GM12878 (cell line): ENCODE measurements at regions not wholly inside any gene's neighbourhood (a gene's known extent, or its start where the extent isn't known, plus 50 kb on each side); places are given as distances from the start of the nearest gene placed in this dataset.

ENCODE experiments used
- ATAC-seq: fragments of 200-7000 bp; cut with Tn5 transposase; 3 replicates; pipeline ENCODE4 v1.9.1; 2020; ENCODE audit warnings: mild to moderate bottlenecking, moderate library complexity
- BruUV-seq: library from RNA; stranded (reverse); fragments of 400-500 nt; replicated peaks from 2 replicates; lab custom pipeline; 2021; lab: Mats Ljungman, UMichigan
- CTCF ChIA-PET: fragments of 300-600 bp; sonication (Branson Sonifier 250); formaldehyde crosslinking; extraction: SDS; loops from one replicate; lab custom pipeline; 2021; ENCODE audit warnings: inconsistent platforms; lab: Yijun Ruan, JAX
- POLR2A ChIA-PET: fragments of 350-600 bp; formaldehyde crosslinking; extraction: SDS; loops from one replicate; lab custom pipeline; 2021; ENCODE audit warnings: inconsistent platforms; lab: Charles Lee
- RAD21 ChIA-PET: fragments of 300-600 bp; sonication (Branson Sonifier 250); formaldehyde crosslinking; loops from one replicate; lab custom pipeline; 2023; ENCODE audit warnings: antibody characterized with exemption; ENCODE audit not compliant: unreplicated experiment; lab: Charles Lee
- SMC1A ChIA-PET: fragments of 300-600 bp; sonication (Branson Sonifier 250); formaldehyde crosslinking; loops from one replicate; lab custom pipeline; 2023; ENCODE audit not compliant: unreplicated experiment, uncharacterized antibody; lab: Charles Lee
- DNase-seq: peaks from one replicate; pipeline ENCODE4 v3.0.0-alpha.2; 2011; ENCODE audit warnings: low read depth, low spot score
- FAIRE-seq: peaks from 3 replicates; lab custom pipeline; 2011; peaks lifted over from hg19 to GRCh38; lab: Jason Lieb, UNC
- H2AFZ ChIP-seq: 2 replicates; pipeline ENCODE4 v1.6.0; 2011; ENCODE audit warnings: low read depth, low read length, control low read depth; ENCODE audit not compliant: control insufficient read depth
- H3K27ac ChIP-seq: 2 replicates; pipeline ENCODE4 v1.5.1; 2011; ENCODE audit warnings: control low read depth; ENCODE audit not compliant: control insufficient read depth, insufficient read depth
- H3K27me3 ChIP-seq, 2 experiments: replicated peaks in 1 of 2; 2 replicates each; pipeline versions ENCODE4 v1.6.0 to v1.6.1; 2011; ENCODE audit warnings: low read length in 1 of 2; ENCODE audit not compliant: control insufficient read depth in 2 of 2, insufficient read depth in 2 of 2
- H3K36me3 ChIP-seq, 2 experiments: 2 replicates each; pipeline ENCODE4 v1.5.1; 2011; ENCODE audit warnings: low read length in 1 of 2; ENCODE audit not compliant: control insufficient read depth in 2 of 2, insufficient read depth in 2 of 2
- H3K4me1 ChIP-seq: 2 replicates; pipeline ENCODE4 v1.6.1; 2011; ENCODE audit warnings: mild to moderate bottlenecking, low read length, moderate library complexity, mixed read lengths; ENCODE audit not compliant: control insufficient read depth, insufficient read depth
- H3K4me2 ChIP-seq: 2 replicates; pipeline ENCODE4 v1.6.0; 2011; ENCODE audit warnings: control low read depth; ENCODE audit not compliant: control insufficient read depth, insufficient read depth
- H3K4me3 ChIP-seq: fragments of 200-600 bp; sonication (generic); 2 replicates; pipeline ENCODE4 v1.5.1; 2016
- H3K79me2 ChIP-seq: 2 replicates; pipeline ENCODE4 v1.6.0; 2011; ENCODE audit warnings: low read length; ENCODE audit not compliant: control insufficient read depth, insufficient read depth
- H3K9ac ChIP-seq: 2 replicates; pipeline ENCODE4 v1.8.0; 2011; ENCODE audit warnings: low read length, control low read depth, mixed read lengths; ENCODE audit not compliant: control insufficient read depth, insufficient read depth
- H3K9me3 ChIP-seq: replicated peaks from 3 replicates; pipeline ENCODE4 v1.5.1; 2011; ENCODE audit warnings: mild to moderate bottlenecking, low read length; ENCODE audit not compliant: control insufficient read depth, insufficient read depth
- H4K20me1 ChIP-seq: 2 replicates; pipeline ENCODE4 v1.6.0; 2011; ENCODE audit not compliant: control insufficient read depth, insufficient read depth
- ASH2L ChIP-seq: fragments of 300-600, 200-600 bp; sonication (generic); IDR thresholded peaks from 2 replicates; pipeline ENCODE4 v1.6.1; 2017; ENCODE audit warnings: low read depth, mild to moderate bottlenecking, borderline replicate concordance
- DPF2 ChIP-seq: fragments of 450-650 bp; IDR thresholded peaks from 2 replicates; pipeline ENCODE4 v1.6.1; 2017; ENCODE audit warnings: mild to moderate bottlenecking
- EGR1 ChIP-seq, 2 experiments: IDR thresholded peaks; 1 replicate in 1 of 2; 2 replicates in 1 of 2; pipeline ENCODE4 v1.6.1; 2011 to 2012; ENCODE audit warnings: low read depth in 2 of 2, low read length in 2 of 2, borderline replicate concordance in 1 of 2, mild to moderate bottlenecking in 1 of 2, moderate library complexity in 1 of 2
- EP300 ChIP-seq, 2 experiments: fragments of 150-350 bp in 1 of 2; IDR thresholded peaks; 2 replicates each; pipeline ENCODE4 v1.6.1; 2011 to 2012; ENCODE audit warnings: low read depth in 2 of 2, low read length in 2 of 2, borderline replicate concordance in 1 of 2, improper control_type of control experiment in 1 of 2, inconsistent platforms in 1 of 2; ENCODE audit not compliant: control insufficient read depth in 1 of 2
- ETV6 ChIP-seq, 2 experiments: fragments of 450-650 bp in 1 of 2; IDR thresholded peaks in 1 of 2; conservative IDR thresholded peaks in 1 of 2; 2 replicates each; pipeline ENCODE4 v1.6.1; 2014; ENCODE audit warnings: antibody characterized with exemption in 1 of 2, borderline replicate concordance in 1 of 2, low read depth in 1 of 2, mild to moderate bottlenecking in 1 of 2, moderate library complexity in 1 of 2
- IKZF2 ChIP-seq, 2 experiments: fragments of 450-650 bp; IDR thresholded peaks; 2 replicates each; pipeline ENCODE4 v1.6.1; 2017; ENCODE audit warnings: mild to moderate bottlenecking in 2 of 2, moderate library complexity in 2 of 2
- IRF5 ChIP-seq: fragments of 450-650 bp; IDR thresholded peaks from 2 replicates; pipeline ENCODE4 v1.6.1; 2017; ENCODE audit warnings: borderline replicate concordance
- KLF5 ChIP-seq: fragments of 450-650 bp; IDR thresholded peaks from 2 replicates; pipeline ENCODE4 v1.6.1; 2014; ENCODE audit warnings: mild to moderate bottlenecking; ENCODE audit not compliant: partially characterized antibody
- MYC ChIP-seq: IDR thresholded peaks from 2 replicates; pipeline ENCODE4 v1.6.1; 2011; ENCODE audit warnings: mild to moderate bottlenecking, low read length, moderate library complexity, inconsistent platforms; ENCODE audit not compliant: insufficient read depth, insufficient replicate concordance, insufficient read length, severe bottlenecking
- NFYA ChIP-seq: IDR thresholded peaks from 2 replicates; pipeline ENCODE4 v1.6.1; 2011; ENCODE audit warnings: low read depth, mild to moderate bottlenecking, low read length, improper control_type of control experiment, borderline replicate concordance
- POLR2AphosphoS2 ChIP-seq: IDR thresholded peaks from 2 replicates; pipeline ENCODE4 v1.6.1; 2011; ENCODE audit warnings: low read depth, mild to moderate bottlenecking, low read length, improper control_type of control experiment, moderate library complexity
- RELB ChIP-seq: fragments of 450-650 bp; IDR thresholded peaks from 2 replicates; pipeline ENCODE4 v1.6.1; 2017; ENCODE audit warnings: low read depth, mild to moderate bottlenecking, moderate library complexity
- RUNX3 ChIP-seq: IDR thresholded peaks from 2 replicates; pipeline ENCODE4 v1.6.1; 2012; ENCODE audit warnings: low read length, inconsistent platforms
- SMAD1 ChIP-seq: fragments of 450-650 bp; IDR thresholded peaks from 2 replicates; pipeline ENCODE4 v1.6.1; 2018; ENCODE audit warnings: mild to moderate bottlenecking, low read depth; ENCODE audit not compliant: partially characterized antibody
- STAT1 ChIP-seq: fragments of 450-650 bp; conservative IDR thresholded peaks from 2 replicates; pipeline ENCODE4 v1.6.1; 2014; ENCODE audit warnings: antibody characterized with exemption, mild to moderate bottlenecking
- ZBED1 ChIP-seq: IDR thresholded peaks from 2 replicates; pipeline ENCODE4 v1.6.1; 2016; ENCODE audit warnings: borderline replicate concordance
- WGBS: methylation state at CpG from one replicate; pipeline ENCODE4 v1.1.6; 2016; ENCODE audit warnings: low lambda C conversion rate; ENCODE audit not compliant: insufficient replicate concordance, insufficient coverage; ENCODE audit errors: missing lambda C conversion rate; 5-methylcytosine and 5-hydroxymethylcytosine counted together
- in situ Hi-C: fragments of 300-500 bp; cut with MboI; formaldehyde crosslinking; loops from 9 replicates; pipeline ENCODE4 v1.14.3; 2018; ENCODE audit warnings: mixed read lengths
- intact Hi-C: fragments of 100-400 bp; cut with micrococcal nuclease; formaldehyde crosslinking; loops from one replicate; pipeline ENCODE4 v1.14.2; 2022; ENCODE audit not compliant: unreplicated experiment

GRCh38 chrX:134742573-134742972, 54.4 kb downstream of the PABIR2 start (continued):
- TF ChIP-seq STAT1 (no peak), ASH2L (no peak), POLR2AphosphoS2 (no peak), EGR1 (IDR thresholded peaks at IDR 0.05; ENCODE audit: borderline replicate concordance in 1 of 2, low read depth in 2 of 2, low read length in 2 of 2) (no peak), RUNX3 (no peak)

GRCh38 chrX:134741746-134742145, 55.3 kb downstream of the PABIR2 start:
- in situ Hi-C loops: no loop called here

More at GRCh38 chrX:134741746-134742145, 55.3 kb downstream of the PABIR2 start:
- ChIA-PET SMC1A (no interaction called here), POLR2A (no interaction called here), RAD21 (no interaction called here), CTCF (no interaction called here)
- Histone ChIP-seq H3K4me1 (0 out of 2 replicates have a peak, but pooled peaks cover 3% of the 10 kb centered on the region), H3K79me2 (no peaks in the 10 kb centered on the region), H3K27ac (no peak overlapping the region), H4K20me1 (no peaks in the 10 kb centered on the region), H3K36me3 (no peaks in the 10 kb centered on the region), H3K27me3 (no peaks in the 10 kb centered on the region), H3K4me2 (no peak overlapping the region), H3K9me3 (no peaks in the 10 kb centered on the region), H3K4me3 (no peak overlapping the region), H2AFZ (no peak overlapping the region), H3K9ac (no peak overlapping the region)
- FAIRE-seq (no peak), DNase-seq (no peak), ATAC-seq (no peak)
- TF ChIP-seq ZBED1 (no peak), MYC (no peak), RELB (no peak), IKZF2 (IDR thresholded peaks at IDR 0.05) (no peak), STAT1 (no peak), EP300 (IDR thresholded peaks at IDR 0.05; ENCODE audit: borderline replicate concordance in 1 of 2, control insufficient read depth in 1 of 2, low read depth in 2 of 2, low read length in 2 of 2) (no peak), ETV6 (conservative IDR thresholded peaks at IDR 0.05 in 1 of 2, IDR thresholded peaks at IDR 0.05 in 1 of 2; ENCODE audit: borderline replicate concordance in 1 of 2, low read depth in 1 of 2) (no peak), SMAD1 (no peak), IRF5 (no peak), KLF5 (no peak), DPF2 (no peak), NFYA (no peak)
- BruUV-seq: no TSS peak
- WGBS: 3% methylated on average over 2 of the region's 2 CpGs
- intact Hi-C loops: loop anchor here (1.0 kb wide), 1 partner anchor 28 kb away; no protein-coding TSS in a partner anchor
